ENCODE measurements at regions not wholly inside any gene's neighbourhood (a gene's known extent, or its start where the extent isn't known, plus 50 kb on each side); places are given as distances from the start of the nearest gene placed in this dataset.

DNA sequence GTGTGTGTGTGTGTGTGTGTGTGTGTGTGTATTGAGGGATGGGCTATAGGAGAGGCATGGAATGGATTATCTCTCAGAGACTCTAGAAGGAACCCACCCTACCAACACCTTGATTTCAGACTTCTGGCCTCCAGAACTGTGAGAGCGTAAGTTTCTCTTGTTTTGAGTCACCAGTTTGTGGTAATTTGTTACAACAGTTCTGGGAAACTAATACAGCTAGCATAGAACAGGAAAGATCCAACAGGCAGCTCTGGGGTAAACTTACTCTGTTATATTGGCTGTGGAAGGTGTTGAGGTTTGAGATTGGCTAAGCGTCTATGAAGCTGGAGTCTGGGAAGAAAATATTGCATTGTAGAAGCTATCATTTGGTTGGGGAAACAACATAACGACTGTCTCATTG is 334.3 kb downstream of the AACS start:
- in situ Hi-C loops (cut with MboI; ENCODE audit: low sequenced_read_pairs, unreplicated experiment), result no loop called here
- no peak for DNase-seq (ENCODE audit: low spot score)
- TF ChIP-seq, protein P1, sequence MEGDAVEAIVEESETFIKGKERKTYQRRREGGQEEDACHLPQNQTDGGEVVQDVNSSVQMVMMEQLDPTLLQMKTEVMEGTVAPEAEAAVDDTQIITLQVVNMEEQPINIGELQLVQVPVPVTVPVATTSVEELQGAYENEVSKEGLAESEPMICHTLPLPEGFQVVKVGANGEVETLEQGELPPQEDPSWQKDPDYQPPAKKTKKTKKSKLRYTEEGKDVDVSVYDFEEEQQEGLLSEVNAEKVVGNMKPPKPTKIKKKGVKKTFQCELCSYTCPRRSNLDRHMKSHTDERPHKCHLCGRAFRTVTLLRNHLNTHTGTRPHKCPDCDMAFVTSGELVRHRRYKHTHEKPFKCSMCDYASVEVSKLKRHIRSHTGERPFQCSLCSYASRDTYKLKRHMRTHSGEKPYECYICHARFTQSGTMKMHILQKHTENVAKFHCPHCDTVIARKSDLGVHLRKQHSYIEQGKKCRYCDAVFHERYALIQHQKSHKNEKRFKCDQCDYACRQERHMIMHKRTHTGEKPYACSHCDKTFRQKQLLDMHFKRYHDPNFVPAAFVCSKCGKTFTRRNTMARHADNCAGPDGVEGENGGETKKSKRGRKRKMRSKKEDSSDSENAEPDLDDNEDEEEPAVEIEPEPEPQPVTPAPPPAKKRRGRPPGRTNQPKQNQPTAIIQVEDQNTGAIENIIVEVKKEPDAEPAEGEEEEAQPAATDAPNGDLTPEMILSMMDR (IDR thresholded peaks at IDR 0.05; ENCODE audit: borderline replicate concordance, control extremely low read depth, extremely low read depth, insufficient read depth, missing control alignments), result no peak

DNA sequence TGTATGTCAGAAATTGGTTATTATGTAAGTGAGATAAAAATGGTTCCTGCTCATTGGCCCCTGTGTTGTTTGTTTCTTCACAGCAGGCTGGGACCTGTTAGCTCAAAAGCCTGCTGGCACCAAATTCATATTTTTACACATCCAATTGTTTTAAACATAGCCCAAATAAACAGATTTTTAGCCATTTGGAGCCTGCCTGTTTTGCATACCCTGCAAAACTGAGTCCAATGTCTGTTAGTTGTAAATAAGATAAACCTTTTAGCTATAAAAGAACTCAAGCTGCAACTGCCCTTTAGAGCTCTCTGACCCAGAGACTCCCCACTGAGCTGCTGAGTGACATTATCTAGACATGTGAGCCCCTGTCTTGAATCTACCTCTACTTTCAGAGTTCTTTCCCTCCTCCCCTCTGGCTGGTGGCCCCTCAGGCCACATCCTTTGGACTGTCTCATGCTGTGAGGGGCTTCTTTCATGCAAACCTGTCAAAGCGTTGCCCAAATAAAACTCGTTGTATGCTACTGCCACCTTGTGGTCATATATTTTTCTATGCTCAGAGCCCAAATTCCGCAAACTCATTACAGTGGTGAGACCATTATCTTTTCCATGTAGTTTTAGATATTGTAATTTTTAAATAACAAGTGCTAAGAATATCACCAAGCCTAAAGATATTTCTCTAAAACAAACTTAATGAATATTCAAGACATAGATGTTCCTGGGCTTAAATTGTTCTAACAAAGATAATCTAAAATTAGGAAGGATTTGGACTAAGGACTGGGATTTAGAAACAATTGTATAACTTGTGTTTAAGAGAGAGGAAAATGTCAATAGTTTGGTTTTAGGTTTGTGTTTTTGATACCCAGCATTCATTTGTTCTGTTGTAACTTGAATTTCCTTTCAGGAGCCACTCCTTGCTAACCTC is 337.9 kb downstream of the AACS start:
- in situ Hi-C loops (cut with MboI; ENCODE audit: low sequenced_read_pairs, unreplicated experiment), result no loop called here
- TF ChIP-seq, protein P1 (IDR thresholded peaks at IDR 0.05; ENCODE audit: borderline replicate concordance, control extremely low read depth, extremely low read depth, insufficient read depth, missing control alignments), result peak; percentile 35
- DNase-seq (ENCODE audit: low spot score), result peak; percentile 22

DNA sequence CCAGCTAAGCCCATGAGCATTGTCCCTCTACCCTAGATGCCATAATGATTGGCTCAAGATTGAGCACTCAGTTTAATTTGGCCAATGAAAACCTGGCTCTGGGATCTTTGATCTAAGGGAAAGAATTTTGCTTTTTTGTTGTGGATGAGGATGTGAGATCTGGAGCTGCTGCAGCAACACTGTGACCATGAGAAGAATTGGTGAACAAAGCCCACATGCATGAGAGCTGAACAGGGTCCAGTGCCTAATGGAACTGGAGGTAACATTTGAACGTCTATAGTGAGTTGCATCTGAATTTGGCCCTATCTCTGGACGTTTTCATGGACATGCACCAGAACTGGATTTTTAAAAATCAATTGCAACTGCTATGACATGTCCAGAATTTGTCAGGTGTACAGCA is 338.6 kb downstream of the AACS start:
- in situ Hi-C loops (cut with MboI; ENCODE audit: low sequenced_read_pairs, unreplicated experiment), result no loop called here
- no peak for DNase-seq (ENCODE audit: low spot score)
- TF ChIP-seq, protein P1 (IDR thresholded peaks at IDR 0.05; ENCODE audit: borderline replicate concordance, control extremely low read depth, extremely low read depth, insufficient read depth, missing control alignments), result no peak

DNA sequence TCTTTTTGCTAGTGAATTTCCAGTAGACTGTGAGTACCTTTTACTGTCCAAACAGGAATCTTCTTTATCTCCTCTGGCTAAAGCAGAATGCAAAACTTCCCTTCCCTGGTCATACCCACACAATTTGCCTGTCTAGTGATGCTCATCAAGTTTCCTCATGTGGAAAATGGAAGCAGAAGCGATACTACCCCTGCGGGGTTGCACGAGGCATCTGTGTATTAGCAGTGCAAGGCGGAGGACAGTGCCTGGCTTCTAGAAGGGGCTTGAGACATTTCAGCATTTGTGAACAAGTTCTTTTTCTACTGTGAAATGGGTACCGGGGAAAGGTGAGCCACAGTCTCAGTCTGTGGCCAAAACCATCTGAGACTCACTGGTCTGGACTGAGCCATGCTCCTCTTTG is 340.9 kb downstream of the AACS start:
- in situ Hi-C loops (cut with MboI; ENCODE audit: low sequenced_read_pairs, unreplicated experiment), result no loop called here
- peak; percentile 21 for DNase-seq (ENCODE audit: low spot score)
- TF ChIP-seq, protein P1 (IDR thresholded peaks at IDR 0.05; ENCODE audit: borderline replicate concordance, control extremely low read depth, extremely low read depth, insufficient read depth, missing control alignments), result no peak

DNA sequence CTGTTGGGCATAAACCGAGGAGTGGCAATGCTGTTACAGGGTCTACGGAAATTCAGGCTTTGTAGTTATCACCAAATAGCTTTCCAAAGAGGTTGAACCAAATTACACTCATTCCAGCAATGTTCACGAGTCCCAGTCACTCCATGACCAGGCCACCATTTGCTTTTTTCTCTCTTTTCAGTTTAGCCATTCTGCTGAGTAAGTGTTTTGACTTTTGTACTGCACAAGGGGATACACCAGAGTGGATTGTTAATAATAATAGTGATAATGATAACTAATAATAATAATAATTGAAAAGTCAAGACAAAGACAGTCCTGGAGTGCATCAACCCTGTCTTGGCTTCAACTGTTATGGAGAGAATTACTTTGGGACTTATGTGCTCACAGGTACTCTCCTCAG is 343.5 kb downstream of the AACS start:
- in situ Hi-C loops (cut with MboI; ENCODE audit: low sequenced_read_pairs, unreplicated experiment), result no loop called here
- TF ChIP-seq, protein P1 (IDR thresholded peaks at IDR 0.05; ENCODE audit: borderline replicate concordance, control extremely low read depth, extremely low read depth, insufficient read depth, missing control alignments), result no peak
- no peak for DNase-seq (ENCODE audit: low spot score)

DNA sequence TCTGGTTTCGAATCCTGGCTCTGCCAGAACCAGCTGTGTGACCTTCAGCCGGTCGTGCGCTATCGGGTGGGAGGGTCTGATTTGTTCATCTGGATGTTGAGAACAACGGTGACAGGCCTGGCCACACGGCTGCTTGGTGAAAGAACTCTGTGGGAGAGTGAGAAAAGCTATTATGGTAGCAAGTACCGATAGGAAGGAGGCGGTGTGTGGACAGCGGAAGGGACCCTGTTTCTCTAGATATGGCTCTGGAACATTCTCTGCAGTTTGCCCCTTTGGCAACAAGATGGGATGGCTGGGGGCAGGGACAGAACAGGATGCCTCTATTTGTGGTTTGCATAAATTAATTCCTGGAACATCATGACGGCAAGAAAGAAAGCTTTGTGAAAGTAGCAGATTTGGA is 347.3 kb downstream of the AACS start:
- in situ Hi-C loops (cut with MboI; ENCODE audit: low sequenced_read_pairs, unreplicated experiment), result no loop called here
- no peak for DNase-seq (ENCODE audit: low spot score)
- TF ChIP-seq, protein P1 (IDR thresholded peaks at IDR 0.05; ENCODE audit: borderline replicate concordance, control extremely low read depth, extremely low read depth, insufficient read depth, missing control alignments), result no peak

Measured in GM13976 (cell line).